ENCODE measurements at regions not wholly inside any gene's neighbourhood (a gene's known extent, or its start where the extent isn't known, plus 50 kb on each side); places are given as distances from the start of the nearest gene placed in this dataset.
A peak's percentile ranks its signal among the peaks of the same experiment; 100 is the strongest.

GRCh38 chr12:125956186-125956585 is 891.0 kb downstream of the AACS start:
- no peaks in the 10 kb centered on the region for H3K36me3 ChIP-seq (ENCODE audit: control insufficient read depth in 2 of 2, insufficient read depth in 2 of 2, low read length in 2 of 2)
- no peaks in the 10 kb centered on the region for H3K9me3 ChIP-seq (ENCODE audit: control insufficient read depth in 2 of 2, low read length in 2 of 2)
- H3K4me3 ChIP-seq (ENCODE audit: low read length in 2 of 2), result no peak overlapping the region
- H3K4me1 ChIP-seq (ENCODE audit: control insufficient read depth in 2 of 2, insufficient read depth in 2 of 2, low read length in 2 of 2), result no peaks in the 10 kb centered on the region
- no peaks in the 10 kb centered on the region for H3K27me3 ChIP-seq (ENCODE audit: control insufficient read depth in 2 of 2, insufficient read depth in 2 of 2, low read length in 2 of 2)
- no peak overlapping the region for H3K9ac ChIP-seq (ENCODE audit: low read depth in 1 of 2, low read length in 2 of 2)
- no peak overlapping the region for H3K27ac ChIP-seq (ENCODE audit: low read depth in 2 of 2, low read length in 2 of 2)

DNA sequence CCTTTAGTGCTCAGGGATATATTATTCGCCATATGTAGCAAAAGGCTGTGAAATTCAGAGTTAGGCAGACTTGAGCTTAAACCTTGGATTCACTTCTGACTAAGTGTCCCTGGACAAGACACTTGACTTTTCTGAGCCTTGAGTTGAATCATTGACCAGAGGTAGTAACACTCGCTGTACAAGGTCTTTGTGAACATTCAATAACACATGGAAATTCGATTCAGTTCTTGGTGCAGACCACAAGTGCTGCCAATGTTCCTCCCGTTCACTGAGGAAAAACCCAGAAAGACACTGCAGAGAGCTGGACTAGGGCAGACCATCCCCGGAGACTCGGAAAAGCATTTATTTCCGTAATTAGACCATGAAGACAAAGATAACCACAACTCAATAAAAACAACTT is 901.4 kb downstream of the AACS start:
- no peaks in the 10 kb centered on the region for H3K36me3 ChIP-seq (ENCODE audit: control insufficient read depth in 2 of 2, insufficient read depth in 2 of 2, low read length in 2 of 2)

DNA sequence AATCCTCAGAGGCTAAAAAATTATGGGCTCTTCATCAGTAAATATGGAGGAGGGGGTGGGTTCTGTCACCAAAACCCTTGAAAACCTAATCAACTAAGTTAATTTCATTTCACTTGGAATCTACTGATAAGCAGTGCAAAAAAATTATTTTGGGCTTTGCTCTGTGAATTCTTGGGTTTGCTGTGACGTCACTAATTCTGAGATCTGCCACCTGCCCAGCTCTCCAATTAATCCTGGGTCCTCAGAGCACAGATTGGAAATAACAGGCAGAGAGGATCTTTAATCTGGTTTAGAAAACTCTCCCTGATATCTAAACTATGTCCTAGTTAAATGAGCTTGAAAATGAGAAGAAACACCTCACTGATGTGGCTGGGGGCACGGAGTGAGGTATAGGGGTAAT is 903.2 kb downstream of the AACS start:
- Histone ChIP-seq H3K9me3 (ENCODE audit: control insufficient read depth in 2 of 2, low read length in 2 of 2) (peaks cover 0 to 4% of the 10 kb centered on the region in 2 donors), H3K27me3 (ENCODE audit: control insufficient read depth in 2 of 2, insufficient read depth in 2 of 2, low read length in 2 of 2) (no peaks in the 10 kb centered on the region), H3K36me3 (ENCODE audit: control insufficient read depth in 2 of 2, insufficient read depth in 2 of 2, low read length in 2 of 2) (no peaks in the 10 kb centered on the region), H3K4me1 (ENCODE audit: control insufficient read depth in 2 of 2, insufficient read depth in 2 of 2, low read length in 2 of 2) (no peaks in the 10 kb centered on the region), H3K4me3 (ENCODE audit: low read length in 2 of 2) (no peak overlapping the region), H3K27ac (ENCODE audit: low read depth in 2 of 2, low read length in 2 of 2) (no peak overlapping the region), H3K9ac (ENCODE audit: low read depth in 1 of 2, low read length in 2 of 2) (no peak overlapping the region)

More for the DNA sequence above, 901.4 kb downstream of the AACS start:
- Histone ChIP-seq H3K27ac (ENCODE audit: low read depth in 2 of 2, low read length in 2 of 2) (no peak overlapping the region), H3K9me3 (ENCODE audit: control insufficient read depth in 2 of 2, low read length in 2 of 2) (peaks cover 0 to 4% of the 10 kb centered on the region in 2 donors), H3K9ac (ENCODE audit: low read depth in 1 of 2, low read length in 2 of 2) (no peak overlapping the region), H3K4me3 (ENCODE audit: low read length in 2 of 2) (no peak overlapping the region), H3K4me1 (ENCODE audit: control insufficient read depth in 2 of 2, insufficient read depth in 2 of 2, low read length in 2 of 2) (no peaks in the 10 kb centered on the region), H3K27me3 (ENCODE audit: control insufficient read depth in 2 of 2, insufficient read depth in 2 of 2, low read length in 2 of 2) (no peaks in the 10 kb centered on the region)

GRCh38 chr12:125971981-125972380 is 906.7 kb downstream of the AACS start:
- H3K4me1 ChIP-seq (ENCODE audit: control insufficient read depth in 2 of 2, insufficient read depth in 2 of 2, low read length in 2 of 2), result no peaks in the 10 kb centered on the region
- H3K9me3 ChIP-seq (ENCODE audit: control insufficient read depth in 2 of 2, low read length in 2 of 2), result no peaks in the 10 kb centered on the region
- H3K27me3 ChIP-seq (ENCODE audit: control insufficient read depth in 2 of 2, insufficient read depth in 2 of 2, low read length in 2 of 2), result no peaks in the 10 kb centered on the region
- H3K27ac ChIP-seq (ENCODE audit: low read depth in 2 of 2, low read length in 2 of 2), result no peak overlapping the region
- no peaks in the 10 kb centered on the region for H3K36me3 ChIP-seq (ENCODE audit: control insufficient read depth in 2 of 2, insufficient read depth in 2 of 2, low read length in 2 of 2)
- H3K9ac ChIP-seq (ENCODE audit: low read depth in 1 of 2, low read length in 2 of 2), result no peak overlapping the region
- H3K4me3 ChIP-seq (ENCODE audit: low read length in 2 of 2), result no peak overlapping the region

- no peaks in the 10 kb centered on the region for H3K27me3 ChIP-seq (ENCODE audit: control insufficient read depth in 2 of 2, insufficient read depth in 2 of 2, low read length in 2 of 2)
- no peaks in the 10 kb centered on the region for H3K36me3 ChIP-seq (ENCODE audit: control insufficient read depth in 2 of 2, insufficient read depth in 2 of 2, low read length in 2 of 2)
- no peak overlapping the region for H3K4me3 ChIP-seq (ENCODE audit: low read length in 2 of 2)
- H3K27ac ChIP-seq (ENCODE audit: low read depth in 2 of 2, low read length in 2 of 2), result no peak overlapping the region
- H3K4me1 ChIP-seq (ENCODE audit: control insufficient read depth in 2 of 2, insufficient read depth in 2 of 2, low read length in 2 of 2), result no peaks in the 10 kb centered on the region
- H3K9me3 ChIP-seq (ENCODE audit: control insufficient read depth in 2 of 2, low read length in 2 of 2), result no peaks in the 10 kb centered on the region
- H3K9ac ChIP-seq (ENCODE audit: low read depth in 1 of 2, low read length in 2 of 2), result no peak overlapping the region
These were observed 913.1 kb downstream of the AACS start for GRCh38 chr12:125978286-125978685.

- no peak overlapping the region for H3K27ac ChIP-seq (ENCODE audit: low read depth in 2 of 2, low read length in 2 of 2)
- no peak overlapping the region for H3K9ac ChIP-seq (ENCODE audit: low read depth in 1 of 2, low read length in 2 of 2)
These were observed 916.5 kb downstream of the AACS start for GRCh38 chr12:125981610-125982253.

GRCh38 chr12:125983094-125983783 is 918.0 kb downstream of the AACS start:
- peak overlapping the region; percentile 54 to 69 for H3K4me3 ChIP-seq (ENCODE audit: low read length in 2 of 2)
- peak overlapping the region in 1 of 2 donors; percentile 60 for H3K9ac ChIP-seq (ENCODE audit: low read depth in 1 of 2, low read length in 2 of 2)
- H3K36me3 ChIP-seq (ENCODE audit: control insufficient read depth in 2 of 2, insufficient read depth in 2 of 2, low read length in 2 of 2), result no peaks in the 10 kb centered on the region
- H3K4me1 ChIP-seq (ENCODE audit: control insufficient read depth in 2 of 2, insufficient read depth in 2 of 2, low read length in 2 of 2), result no peaks in the 10 kb centered on the region
- peak overlapping the region in 1 of 2 donors; percentile 71 for H3K27ac ChIP-seq (ENCODE audit: low read depth in 2 of 2, low read length in 2 of 2)
- H3K27me3 ChIP-seq (ENCODE audit: control insufficient read depth in 2 of 2, insufficient read depth in 2 of 2, low read length in 2 of 2), result no peaks in the 10 kb centered on the region
- H3K9me3 ChIP-seq (ENCODE audit: control insufficient read depth in 2 of 2, low read length in 2 of 2), result no peaks in the 10 kb centered on the region

More at GRCh38 chr12:125981610-125982253, 916.5 kb downstream of the AACS start:
- Histone ChIP-seq H3K9me3 (ENCODE audit: control insufficient read depth in 2 of 2, low read length in 2 of 2) (no peaks in the 10 kb centered on the region), H3K4me1 (ENCODE audit: control insufficient read depth in 2 of 2, insufficient read depth in 2 of 2, low read length in 2 of 2) (no peaks in the 10 kb centered on the region), H3K27me3 (ENCODE audit: control insufficient read depth in 2 of 2, insufficient read depth in 2 of 2, low read length in 2 of 2) (no peaks in the 10 kb centered on the region), H3K36me3 (ENCODE audit: control insufficient read depth in 2 of 2, insufficient read depth in 2 of 2, low read length in 2 of 2) (no peaks in the 10 kb centered on the region), H3K4me3 (ENCODE audit: low read length in 2 of 2) (no peak overlapping the region)

GRCh38 chr12:125983784-125984500 is 918.7 kb downstream of the AACS start:
- peak overlapping the region in 1 of 2 donors; percentile 60 for H3K9ac ChIP-seq (ENCODE audit: low read depth in 1 of 2, low read length in 2 of 2)
- no peaks in the 10 kb centered on the region for H3K36me3 ChIP-seq (ENCODE audit: control insufficient read depth in 2 of 2, insufficient read depth in 2 of 2, low read length in 2 of 2)
- no peaks in the 10 kb centered on the region for H3K4me1 ChIP-seq (ENCODE audit: control insufficient read depth in 2 of 2, insufficient read depth in 2 of 2, low read length in 2 of 2)
- no peaks in the 10 kb centered on the region for H3K27me3 ChIP-seq (ENCODE audit: control insufficient read depth in 2 of 2, insufficient read depth in 2 of 2, low read length in 2 of 2)
- peak overlapping the region in 1 of 2 donors; percentile 71 for H3K27ac ChIP-seq (ENCODE audit: low read depth in 2 of 2, low read length in 2 of 2)
- no peaks in the 10 kb centered on the region for H3K9me3 ChIP-seq (ENCODE audit: control insufficient read depth in 2 of 2, low read length in 2 of 2)
- H3K4me3 ChIP-seq (ENCODE audit: low read length in 2 of 2), result peak overlapping the region; percentile 54 to 69

- Histone ChIP-seq H3K36me3 (ENCODE audit: control insufficient read depth in 2 of 2, insufficient read depth in 2 of 2, low read length in 2 of 2) (no peaks in the 10 kb centered on the region), H3K4me3 (ENCODE audit: low read length in 2 of 2) (no peak overlapping the region), H3K9me3 (ENCODE audit: control insufficient read depth in 2 of 2, low read length in 2 of 2) (no peaks in the 10 kb centered on the region), H3K4me1 (ENCODE audit: control insufficient read depth in 2 of 2, insufficient read depth in 2 of 2, low read length in 2 of 2) (no peaks in the 10 kb centered on the region), H3K27me3 (ENCODE audit: control insufficient read depth in 2 of 2, insufficient read depth in 2 of 2, low read length in 2 of 2) (no peaks in the 10 kb centered on the region), H3K27ac (ENCODE audit: low read depth in 2 of 2, low read length in 2 of 2) (no peak overlapping the region), H3K9ac (ENCODE audit: low read depth in 1 of 2, low read length in 2 of 2) (no peak overlapping the region)
These were observed 923.3 kb downstream of the AACS start for GRCh38 chr12:125988545-125988944.

- Histone ChIP-seq H3K9me3 (ENCODE audit: control insufficient read depth in 2 of 2, low read length in 2 of 2) (no peaks in the 10 kb centered on the region), H3K36me3 (ENCODE audit: control insufficient read depth in 2 of 2, insufficient read depth in 2 of 2, low read length in 2 of 2) (no peaks in the 10 kb centered on the region), H3K27ac (ENCODE audit: low read depth in 2 of 2, low read length in 2 of 2) (no peak overlapping the region), H3K27me3 (ENCODE audit: control insufficient read depth in 2 of 2, insufficient read depth in 2 of 2, low read length in 2 of 2) (no peaks in the 10 kb centered on the region), H3K9ac (ENCODE audit: low read depth in 1 of 2, low read length in 2 of 2) (no peak overlapping the region), H3K4me3 (ENCODE audit: low read length in 2 of 2) (no peak overlapping the region), H3K4me1 (ENCODE audit: control insufficient read depth in 2 of 2, insufficient read depth in 2 of 2, low read length in 2 of 2) (no peaks in the 10 kb centered on the region)
These were observed 924.5 kb downstream of the AACS start for GRCh38 chr12:125989696-125990095.
